Pulmonary artery endothelial cell (primary cell): ENCODE measurements at regions not wholly inside any gene's neighbourhood (a gene's known extent, or its start where the extent isn't known, plus 50 kb on each side); places are given as distances from the start of the nearest gene placed in this dataset.

ENCODE experiments used
- DNase-seq: peaks from one replicate; pipeline ENCODE4 v3.0.0-alpha.2; 2011; ENCODE audit warnings: low read depth, low spot score

- no peak for DNase-seq
These were observed 177.0 kb upstream of the PRDM1 start for GRCh38 chr6:105909106-105909505.

GRCh38 chr6:105907991-105908390, 178.1 kb upstream of the PRDM1 start:
- DNase-seq: no peak

- DNase-seq: no peak
These were observed 178.8 kb upstream of the PRDM1 start for GRCh38 chr6:105907301-105907700.

DNA sequence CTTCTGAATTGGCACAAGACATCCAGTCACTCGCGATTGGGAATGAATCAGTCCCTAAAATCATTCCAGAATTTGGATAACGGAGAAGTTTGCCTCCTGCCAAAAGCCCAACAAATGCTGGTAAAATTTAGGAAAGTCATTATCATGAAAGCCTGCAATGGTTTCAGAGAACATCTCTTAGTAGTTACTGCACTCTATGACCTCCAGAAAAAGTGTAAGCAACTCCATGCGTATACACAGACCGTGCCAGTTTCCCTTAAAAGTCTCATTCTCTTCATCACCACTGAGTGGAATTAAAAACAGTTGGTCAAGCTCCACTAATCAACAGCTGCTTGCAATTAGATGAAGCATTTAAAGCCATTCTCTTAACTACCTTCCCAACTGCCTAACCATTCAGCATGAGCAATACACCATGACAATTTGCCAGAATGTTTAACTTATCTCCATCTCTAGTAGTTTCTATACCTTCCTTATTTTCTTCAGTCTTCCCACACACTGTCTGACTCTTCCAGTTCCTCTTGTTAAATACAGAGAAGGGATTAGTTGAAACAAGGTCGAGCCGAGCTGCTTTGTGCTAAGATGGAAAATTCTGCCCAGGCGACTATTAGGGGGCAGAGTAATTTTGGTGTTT, 183.6 kb upstream of the PRDM1 start:
- no peak for DNase-seq

DNA sequence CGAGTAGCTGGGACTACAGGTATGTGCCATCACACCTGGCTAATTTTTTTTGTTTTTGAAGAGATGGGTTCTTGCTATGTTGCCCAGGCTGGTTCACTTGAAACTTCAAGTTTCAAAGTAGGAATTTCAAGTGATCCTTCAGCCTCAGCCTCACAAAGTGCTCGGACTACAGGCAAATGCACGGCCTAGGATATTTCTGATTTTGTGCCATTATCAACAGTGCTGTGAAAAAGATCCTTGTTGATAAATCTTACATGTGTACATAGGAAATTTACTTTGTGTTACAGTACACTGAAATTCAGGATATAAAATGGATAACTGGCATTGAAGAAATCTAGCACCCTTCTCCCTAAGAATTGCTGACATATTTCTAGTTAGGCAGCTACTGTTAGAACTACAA, 184.6 kb upstream of the PRDM1 start:
- DNase-seq: no peak

DNA sequence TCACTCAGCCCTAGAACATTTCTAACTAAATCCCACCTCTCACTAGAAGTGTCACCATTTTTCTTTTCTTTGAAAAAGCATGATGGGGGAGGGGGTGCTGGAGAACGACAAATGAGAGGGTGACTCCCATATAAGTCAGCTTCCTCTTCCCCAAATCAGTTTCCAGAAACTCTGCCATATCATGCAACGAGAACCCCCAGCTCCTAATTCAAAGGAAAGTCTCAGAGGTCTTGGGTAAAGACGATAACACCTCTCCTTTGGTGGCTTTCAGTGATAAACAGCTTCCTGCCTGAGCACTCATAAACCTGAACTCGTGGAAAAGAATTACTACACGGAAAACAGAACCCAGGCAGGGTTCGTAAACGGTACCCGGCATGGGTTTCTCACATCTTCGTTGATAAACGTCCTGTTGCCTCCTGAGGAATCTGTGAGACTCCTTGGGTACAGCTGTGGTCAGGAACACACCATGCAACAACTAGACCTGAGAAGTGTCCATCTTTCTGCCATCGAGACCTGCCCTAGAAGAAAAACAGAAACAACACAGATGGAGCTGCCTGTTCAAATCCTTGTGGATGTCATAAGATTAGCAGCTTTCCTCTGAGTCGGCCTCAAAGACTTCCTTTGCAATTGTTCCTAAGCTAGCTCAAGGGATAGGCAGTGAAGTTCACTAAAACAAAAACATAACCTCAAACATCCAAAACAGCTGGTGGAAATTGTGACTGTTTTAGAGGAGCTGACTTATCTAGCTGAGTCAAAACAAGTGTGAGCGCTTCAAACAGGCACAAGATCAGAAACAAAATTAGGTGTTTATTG, 185.8 kb upstream of the PRDM1 start:
- DNase-seq: peak; percentile 29

- no peak for DNase-seq
These were observed 187.8 kb upstream of the PRDM1 start for GRCh38 chr6:105898286-105898685.

DNA sequence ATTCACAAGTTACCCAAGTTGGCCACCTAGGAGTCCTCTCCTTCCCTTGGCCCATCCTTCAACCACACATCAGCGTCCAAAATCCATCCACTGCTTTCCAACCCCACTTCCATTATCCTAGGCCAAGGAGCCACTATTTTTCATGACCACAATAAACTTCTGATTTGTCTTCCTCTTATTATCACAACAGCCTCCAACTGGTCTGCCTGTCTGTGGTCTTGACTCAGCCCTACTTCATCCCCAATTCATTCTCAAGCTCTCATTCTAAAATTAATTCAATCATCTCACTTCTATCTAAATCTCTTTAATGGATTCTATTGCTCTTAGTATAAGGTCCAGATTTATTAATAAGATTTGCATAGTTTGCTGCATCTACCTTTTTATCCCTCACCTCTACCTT, 189.0 kb upstream of the PRDM1 start:
- DNase-seq: no peak

DNA sequence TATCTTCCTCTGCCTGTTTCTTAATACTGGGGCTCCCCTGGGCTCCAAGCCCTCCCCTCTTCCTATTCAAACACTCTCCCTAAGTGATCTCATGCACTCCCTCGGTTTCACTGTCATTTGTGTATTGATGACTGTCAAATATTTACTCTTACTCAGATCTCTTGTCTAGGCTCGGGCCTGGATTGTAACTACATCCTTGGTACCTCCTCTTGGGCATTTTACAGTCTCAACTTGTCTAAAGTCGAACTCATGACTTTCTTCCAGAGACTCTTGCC, 189.4 kb upstream of the PRDM1 start:
- DNase-seq: no peak

GRCh38 chr6:105896052-105896820, 189.9 kb upstream of the PRDM1 start:
- no peak for DNase-seq

DNA sequence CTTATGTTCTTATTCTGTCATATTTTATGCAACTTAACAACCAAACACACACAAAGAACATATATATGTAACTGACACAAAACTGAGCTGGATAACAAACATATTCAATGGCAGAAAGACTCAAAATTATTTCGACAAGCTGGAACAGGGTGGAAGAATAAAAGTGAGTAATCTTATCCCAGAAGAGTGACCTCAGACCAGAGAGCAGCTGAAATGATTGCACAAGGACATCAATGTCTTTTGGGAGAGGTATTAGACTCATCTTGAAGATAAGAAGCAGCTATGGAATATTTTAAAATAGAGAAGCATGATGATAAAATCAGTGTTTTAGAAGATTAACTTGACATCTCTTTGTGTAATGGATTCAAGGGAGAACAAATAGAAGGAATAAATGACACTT, 191.6 kb upstream of the PRDM1 start:
- no peak for DNase-seq

GRCh38 chr6:105893741-105894140, 192.4 kb upstream of the PRDM1 start:
- DNase-seq: no peak

GRCh38 chr6:105892577-105893262, 193.4 kb upstream of the PRDM1 start:
- DNase-seq: no peak

DNA sequence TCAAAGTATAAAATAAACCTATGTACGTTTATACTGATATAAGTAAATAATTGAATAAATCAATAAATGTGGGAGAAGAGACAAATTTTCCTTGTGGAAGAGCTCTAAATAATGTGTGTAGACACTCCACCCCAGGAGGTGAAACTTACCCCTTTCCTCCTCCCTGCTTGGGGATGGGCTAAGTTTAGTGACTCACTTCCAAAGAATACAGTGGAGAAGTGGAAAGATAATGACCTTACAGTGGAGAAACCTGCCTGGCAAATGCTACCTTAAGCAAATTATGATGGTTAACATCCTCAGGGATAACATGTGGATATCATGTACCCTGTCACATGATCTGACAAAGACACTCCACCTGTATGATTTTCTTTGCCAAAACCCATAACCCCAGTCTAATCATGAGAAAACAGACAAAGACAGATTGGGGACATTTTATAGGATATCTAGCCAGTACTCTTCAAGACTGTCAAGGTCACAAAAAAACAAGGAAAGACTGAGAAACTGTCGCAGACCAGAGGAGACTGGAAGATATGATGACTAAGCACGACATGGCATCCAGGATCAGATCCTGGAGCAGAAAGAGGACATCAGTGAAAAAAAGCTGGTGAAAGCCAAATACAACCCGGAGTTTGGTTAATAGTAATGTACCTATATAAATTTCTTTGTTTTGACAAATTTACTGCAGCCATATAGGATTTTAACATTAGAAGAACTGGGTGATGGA, 195.5 kb upstream of the PRDM1 start:
- no peak for DNase-seq

- DNase-seq: no peak
These were observed 196.2 kb upstream of the PRDM1 start for GRCh38 chr6:105889902-105890301.

DNA sequence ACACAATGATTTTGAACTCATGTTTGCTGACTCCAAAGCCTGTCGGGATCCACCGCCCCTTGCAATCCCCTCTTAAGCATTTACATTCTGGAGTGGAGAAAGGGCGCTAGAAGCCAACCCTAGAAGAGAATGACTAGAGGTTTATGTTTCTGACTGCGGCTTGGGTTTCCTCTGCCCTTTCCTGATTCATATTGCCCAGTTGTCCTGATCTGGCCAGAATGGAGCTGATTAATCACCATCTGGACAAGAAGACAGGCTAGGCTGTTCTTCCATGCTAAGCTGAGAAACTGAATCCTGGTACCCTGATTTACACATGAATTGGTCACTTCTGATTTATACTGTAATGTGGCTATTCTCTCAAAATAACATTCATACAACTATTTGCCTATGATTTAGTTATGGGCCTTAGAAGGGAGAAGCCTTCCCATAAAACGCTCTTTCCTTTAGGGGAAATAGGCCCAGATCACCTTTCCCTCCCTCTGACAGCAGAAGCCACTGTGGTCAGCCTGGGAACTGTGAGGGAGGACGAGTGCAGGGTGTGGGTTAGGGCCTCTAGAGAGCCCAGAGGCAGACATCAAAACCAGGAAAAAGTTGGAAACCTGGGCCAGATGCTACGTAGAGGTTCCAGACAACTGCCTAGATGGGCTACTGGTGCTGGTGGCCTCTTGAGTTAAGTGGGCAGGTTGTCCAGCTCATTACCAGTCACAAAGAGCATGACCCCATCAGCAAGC, 199.2 kb upstream of the PRDM1 start:
- no peak for DNase-seq

GRCh38 chr6:105886066-105886813, 199.9 kb upstream of the PRDM1 start:
- DNase-seq: no peak

DNA sequence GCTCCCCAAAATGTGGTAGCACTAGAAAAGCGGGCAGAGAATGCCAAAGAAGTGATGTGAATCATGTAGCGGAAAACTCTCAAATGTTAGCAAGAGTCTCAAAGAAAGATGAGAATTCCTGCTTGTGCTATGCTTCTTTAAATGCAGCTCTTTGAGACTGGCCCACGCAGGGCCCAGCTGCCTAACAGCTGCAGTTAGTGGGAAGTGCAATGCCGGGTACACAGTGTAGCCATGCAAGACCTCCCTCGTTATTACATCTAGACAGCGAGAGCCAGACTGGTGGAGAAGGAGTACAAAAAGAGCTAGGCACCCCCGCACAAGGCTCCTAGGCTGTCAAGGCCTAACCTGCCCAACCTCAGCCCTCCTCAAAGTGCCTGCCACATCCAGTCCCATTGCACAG, 201.7 kb upstream of the PRDM1 start:
- DNase-seq: no peak

DNA sequence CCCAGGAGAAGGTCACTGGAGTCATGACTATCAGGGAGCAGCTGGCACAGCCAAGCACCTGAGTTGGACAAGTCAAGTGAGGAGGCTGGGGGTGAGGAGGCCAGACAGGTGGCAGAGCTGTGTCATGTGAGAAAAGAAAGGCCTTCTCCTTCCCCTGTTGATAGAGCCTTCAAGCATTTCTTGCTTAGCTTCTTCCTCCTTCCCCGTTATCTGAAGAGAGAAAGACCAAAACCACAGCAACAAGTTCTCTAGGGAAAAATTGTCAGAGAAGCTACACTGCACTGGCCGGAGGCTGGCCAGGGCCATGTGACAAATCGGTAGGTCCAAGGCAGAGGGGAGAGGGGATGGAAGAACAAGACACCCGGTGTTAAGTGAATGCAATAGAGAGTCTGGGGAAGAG, 202.1 kb upstream of the PRDM1 start:
- no peak for DNase-seq

DNA sequence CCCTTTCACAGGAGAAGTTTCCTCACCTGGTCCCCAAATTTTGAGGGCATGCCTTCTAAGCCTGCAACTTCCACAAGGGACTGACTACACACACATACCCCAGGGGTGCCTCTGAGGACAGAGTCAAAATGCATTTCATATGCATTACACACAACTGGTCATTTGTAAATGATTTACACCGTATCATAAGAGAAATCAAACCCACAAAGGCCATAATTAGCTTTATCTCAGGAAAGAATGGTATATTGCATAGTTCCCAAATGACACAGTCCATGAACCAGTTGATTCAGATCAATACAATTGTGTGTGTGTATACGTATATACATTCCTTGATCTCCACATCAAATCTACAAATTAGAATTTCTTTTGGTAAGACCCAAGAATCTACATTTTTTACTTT, 203.3 kb upstream of the PRDM1 start:
- no peak for DNase-seq
